Parathyroid adenoma (tissue), 2 donors: ENCODE measurements at regions not wholly inside any gene's neighbourhood (a gene's known extent, or its start where the extent isn't known, plus 50 kb on each side); places are given as distances from the start of the nearest gene placed in this dataset.

Experiments used
- H2AFZ ChIP-seq: fragments of 300-600 bp; sonication (generic); one replicate; pipeline ENCODE4 v1.7.0; 2017; ENCODE audit warnings: antibody characterized with exemption, mild to moderate bottlenecking
- H3K27ac ChIP-seq: fragments of 300-600 bp; sonication (generic); one replicate; pipeline ENCODE4 v1.7.0; 2017
- H3K27me3 ChIP-seq: fragments of 300-600 bp; sonication (generic); one replicate; pipeline ENCODE4 v1.7.0; 2017; ENCODE audit warnings: low read length; ENCODE audit not compliant: control insufficient read depth, insufficient read depth
- H3K36me3 ChIP-seq: fragments of 300-600 bp; sonication (generic); one replicate; pipeline ENCODE4 v1.7.0; 2017; ENCODE audit warnings: low read length; ENCODE audit not compliant: control insufficient read depth, insufficient read depth
- H3K4me1 ChIP-seq: fragments of 300-600 bp; sonication (generic); one replicate; pipeline ENCODE4 v1.7.0; 2017; ENCODE audit warnings: control low read depth
- H3K4me2 ChIP-seq: fragments of 300-600 bp; sonication (generic); one replicate; pipeline ENCODE4 v1.7.0; 2017; ENCODE audit warnings: low read length
- H3K4me3 ChIP-seq: fragments of 300-600 bp; sonication (generic); one replicate; pipeline ENCODE4 v1.7.0; 2017; ENCODE audit warnings: low read depth, low read length
- H3K79me2 ChIP-seq: fragments of 300-600 bp; sonication (generic); one replicate; pipeline ENCODE4 v1.7.0; 2017; ENCODE audit warnings: control low read depth
- H3K9ac ChIP-seq: fragments of 300-600 bp; sonication (generic); one replicate; pipeline ENCODE4 v1.7.0; 2017; ENCODE audit warnings: mild to moderate bottlenecking
- H3K9me3 ChIP-seq: fragments of 300-600 bp; sonication (generic); one replicate; pipeline ENCODE4 v1.7.0; 2017; ENCODE audit warnings: low read length; ENCODE audit not compliant: control insufficient read depth
- CTCF ChIP-seq: fragments of 300-600 bp; sonication (generic); IDR thresholded peaks from one replicate; pipeline ENCODE4 v1.7.0; 2017; ENCODE audit warnings: antibody characterized with exemption, mild to moderate bottlenecking
- donor health status: primary hyperparathyroidism.

- H3K4me3 ChIP-seq, result no peak overlapping the region
- peaks cover 5% of the 10 kb centered on the region for H3K4me1 ChIP-seq
- TF ChIP-seq CTCF, result no peak
- H3K9me3 ChIP-seq, result no peaks in the 10 kb centered on the region
- no peaks in the 10 kb centered on the region for H3K36me3 ChIP-seq
- no peak overlapping the region for H3K27ac ChIP-seq
- no peak overlapping the region for H3K9ac ChIP-seq
- H2AFZ ChIP-seq, result peak overlapping the region; percentile 30
- no peaks in the 10 kb centered on the region for H3K27me3 ChIP-seq
- H3K4me2 ChIP-seq, result no peak overlapping the region
- no peaks in the 10 kb centered on the region for H3K79me2 ChIP-seq
Measured at GRCh38 chr12:128190052-128190451, 76.9 kb upstream of the TMEM132C start.

GRCh38 chr12:128190614-128191013 lies 76.4 kb upstream of the TMEM132C start:
- Histone ChIP-seq H3K27ac (no peak overlapping the region), H3K4me3 (no peak overlapping the region), H3K9ac (no peak overlapping the region), H2AFZ (peak overlapping the region; percentile 30), H3K4me2 (no peak overlapping the region), H3K9me3 (no peaks in the 10 kb centered on the region), H3K36me3 (no peaks in the 10 kb centered on the region), H3K4me1 (peaks cover 5% of the 10 kb centered on the region), H3K79me2 (no peaks in the 10 kb centered on the region), H3K27me3 (no peaks in the 10 kb centered on the region)
- TF ChIP-seq CTCF, result peak; percentile 87

GRCh38 chr12:128191380-128191779 lies 75.6 kb upstream of the TMEM132C start:
- no peak overlapping the region for H2AFZ ChIP-seq
- no peak overlapping the region for H3K4me2 ChIP-seq
- no peak overlapping the region for H3K27ac ChIP-seq
- H3K9me3 ChIP-seq, result no peaks in the 10 kb centered on the region
- no peak overlapping the region for H3K9ac ChIP-seq
- no peaks in the 10 kb centered on the region for H3K79me2 ChIP-seq
- TF ChIP-seq CTCF, result no peak
- H3K27me3 ChIP-seq, result no peaks in the 10 kb centered on the region
- H3K36me3 ChIP-seq, result no peaks in the 10 kb centered on the region
- no peak overlapping the region for H3K4me3 ChIP-seq
- peaks cover 5% of the 10 kb centered on the region for H3K4me1 ChIP-seq

- no peaks in the 10 kb centered on the region for H3K79me2 ChIP-seq
- no peaks in the 10 kb centered on the region for H3K9me3 ChIP-seq
- H3K9ac ChIP-seq, result no peak overlapping the region
- H3K4me2 ChIP-seq, result no peak overlapping the region
- H3K27ac ChIP-seq, result no peak overlapping the region
- H3K4me3 ChIP-seq, result no peak overlapping the region
- no peak for TF ChIP-seq CTCF
- no peak overlapping the region for H2AFZ ChIP-seq
- H3K27me3 ChIP-seq, result no peaks in the 10 kb centered on the region
- H3K4me1 ChIP-seq, result no peaks in the 10 kb centered on the region
- no peaks in the 10 kb centered on the region for H3K36me3 ChIP-seq
Measured at GRCh38 chr12:128204711-128205110, 62.3 kb upstream of the TMEM132C start.

DNA sequence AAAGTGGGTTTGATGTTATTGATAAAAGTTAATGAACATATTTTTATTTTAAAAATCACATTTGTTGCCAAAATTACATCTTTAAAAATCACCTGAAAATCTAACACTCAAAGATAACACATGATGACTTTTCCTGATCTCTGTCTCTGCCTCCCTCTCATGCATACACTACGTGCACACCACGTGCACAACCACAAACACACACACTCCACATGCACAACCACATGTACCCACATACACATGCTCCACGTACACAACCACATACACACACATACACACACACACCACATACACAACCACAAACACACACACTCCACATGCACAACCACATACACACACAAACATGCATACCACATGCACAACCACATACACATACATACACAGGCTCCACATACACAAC lies 61.8 kb upstream of the TMEM132C start:
- no peaks in the 10 kb centered on the region for H3K79me2 ChIP-seq
- no peaks in the 10 kb centered on the region for H3K9me3 ChIP-seq
- no peaks in the 10 kb centered on the region for H3K36me3 ChIP-seq
- no peak overlapping the region for H3K27ac ChIP-seq
- no peak overlapping the region for H2AFZ ChIP-seq
- no peak overlapping the region for H3K9ac ChIP-seq
- no peak overlapping the region for H3K4me2 ChIP-seq
- H3K4me3 ChIP-seq, result no peak overlapping the region
- no peak for TF ChIP-seq CTCF
- H3K27me3 ChIP-seq, result no peaks in the 10 kb centered on the region
- no peaks in the 10 kb centered on the region for H3K4me1 ChIP-seq
